ENCODE measurements at regions not wholly inside any gene's neighbourhood (a gene's known extent, or its start where the extent isn't known, plus 50 kb on each side); places are given as distances from the start of the nearest gene placed in this dataset.
A peak's percentile ranks its signal among the peaks of the same experiment; 100 is the strongest.

DNA sequence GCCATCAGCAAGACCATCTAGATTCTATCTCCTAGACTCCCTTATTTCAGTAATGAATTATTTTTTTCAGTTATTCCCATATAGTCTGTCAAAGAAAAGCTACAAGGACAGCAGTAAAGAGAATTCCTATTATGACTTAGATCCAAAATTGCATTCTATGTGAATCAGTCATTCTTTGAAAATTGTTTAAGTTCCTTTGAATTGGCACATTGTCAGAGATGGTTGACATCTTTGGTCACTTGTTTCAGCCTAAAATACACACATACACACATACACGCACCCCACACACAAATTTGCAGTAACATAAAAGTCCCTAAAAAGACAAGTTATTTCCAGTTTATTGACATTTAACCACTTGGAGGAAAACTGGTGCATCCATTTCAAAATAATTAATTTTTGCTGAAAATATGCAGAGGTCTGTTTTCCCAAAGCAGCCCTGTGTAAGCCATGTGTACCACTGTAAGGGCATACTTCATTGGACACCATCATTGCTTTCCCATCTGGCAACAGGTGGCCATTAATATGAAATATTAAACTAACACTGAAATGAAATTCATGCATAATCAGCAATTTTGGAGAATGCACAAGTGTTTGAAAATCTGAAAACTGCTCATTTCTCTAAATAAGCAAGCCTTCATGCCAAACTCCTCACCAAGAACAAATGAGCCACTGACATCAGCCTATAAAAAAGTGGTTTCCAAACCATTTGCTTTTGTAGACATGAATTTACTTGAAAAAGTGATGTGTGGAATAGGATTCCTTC, 121.7 kb upstream of the COL1A2 start:
- H3K27ac ChIP-seq: no peak overlapping the region
- intact Hi-C loops (cut with DNase I; ENCODE audit: low total_unique reads): no loop called here
- H3K4me1 ChIP-seq: no peaks in the 10 kb centered on the region
- TF ChIP-seq CTCF (IDR thresholded peaks at IDR 0.05) (no peak), POLR2A (IDR thresholded peaks at IDR 0.05) (no peak)
- no peaks in the 10 kb centered on the region for H3K27me3 ChIP-seq
- no peaks in the 10 kb centered on the region for H3K36me3 ChIP-seq
- H3K4me3 ChIP-seq: no peak overlapping the region
- H3K9me3 ChIP-seq: no peaks in the 10 kb centered on the region
- no peak for DNase-seq

GRCh38 chr7:94274828-94275227, 119.9 kb upstream of the COL1A2 start:
- no peak overlapping the region for H3K27ac ChIP-seq
- H3K27me3 ChIP-seq: no peaks in the 10 kb centered on the region
- no peaks in the 10 kb centered on the region for H3K4me1 ChIP-seq
- TF ChIP-seq POLR2A (IDR thresholded peaks at IDR 0.05): no peak
- TF ChIP-seq CTCF (IDR thresholded peaks at IDR 0.05): no peak
- no peak for DNase-seq
- H3K4me3 ChIP-seq: no peak overlapping the region
- no peaks in the 10 kb centered on the region for H3K36me3 ChIP-seq
- intact Hi-C loops (cut with DNase I; ENCODE audit: low total_unique reads): no loop called here
- H3K9me3 ChIP-seq: no peaks in the 10 kb centered on the region

DNA sequence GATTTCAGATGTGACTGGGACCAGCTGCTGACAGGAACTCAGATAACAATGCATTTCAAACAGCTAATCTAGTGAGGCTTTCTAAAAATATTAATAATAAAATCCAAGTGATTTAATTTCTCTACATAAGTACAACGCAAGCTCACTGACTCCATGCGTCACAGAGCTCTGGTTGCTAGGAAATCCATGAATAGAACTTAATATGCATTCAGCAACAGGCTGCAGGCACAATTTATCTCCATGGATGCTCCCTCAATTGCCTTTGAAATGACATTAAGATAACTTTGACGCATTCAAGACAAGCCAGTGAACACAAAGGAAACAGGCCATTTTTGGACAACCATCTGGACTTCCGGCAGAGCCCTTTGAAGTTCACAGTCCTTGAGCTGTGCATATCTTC, 118.7 kb upstream of the COL1A2 start:
- no peak for TF ChIP-seq CTCF (IDR thresholded peaks at IDR 0.05)
- TF ChIP-seq POLR2A (IDR thresholded peaks at IDR 0.05): no peak
- H3K27me3 ChIP-seq: no peaks in the 10 kb centered on the region
- H3K4me3 ChIP-seq: no peak overlapping the region
- H3K36me3 ChIP-seq: no peaks in the 10 kb centered on the region
- intact Hi-C loops (cut with DNase I; ENCODE audit: low total_unique reads): no loop called here
- no peak for DNase-seq
- no peak overlapping the region for H3K27ac ChIP-seq
- no peaks in the 10 kb centered on the region for H3K4me1 ChIP-seq
- H3K9me3 ChIP-seq: no peaks in the 10 kb centered on the region

DNA sequence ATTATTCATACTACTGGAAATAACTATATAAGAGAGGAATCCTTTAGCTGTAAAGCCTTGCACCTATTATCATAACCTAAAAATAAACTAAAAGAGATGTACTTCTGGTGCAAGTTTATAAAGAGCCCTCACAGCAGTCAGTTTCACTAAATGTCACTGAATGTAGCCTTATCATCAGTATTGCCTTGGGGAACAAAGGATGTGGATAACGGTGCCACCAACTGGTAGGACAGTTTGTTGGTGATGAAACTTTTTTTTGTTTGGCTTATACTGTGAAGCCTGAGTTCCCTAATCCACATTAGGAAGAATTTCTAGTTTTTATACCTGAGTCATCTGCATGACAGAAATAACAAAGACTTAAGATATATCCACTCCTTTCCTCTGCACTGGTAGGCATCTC, 117.9 kb upstream of the COL1A2 start:
- peak; percentile 16 to 36 (median 30) for TF ChIP-seq CTCF (IDR thresholded peaks at IDR 0.05)
- TF ChIP-seq POLR2A (IDR thresholded peaks at IDR 0.05): no peak
- no peak for DNase-seq
- H3K36me3 ChIP-seq: no peaks in the 10 kb centered on the region
- H3K4me3 ChIP-seq: no peak overlapping the region
- H3K9me3 ChIP-seq: no peaks in the 10 kb centered on the region
- no peaks in the 10 kb centered on the region for H3K4me1 ChIP-seq
- intact Hi-C loops (cut with DNase I; ENCODE audit: low total_unique reads): no loop called here
- no peaks in the 10 kb centered on the region for H3K27me3 ChIP-seq
- no peak overlapping the region for H3K27ac ChIP-seq

GRCh38 chr7:94277236-94277635, 117.5 kb upstream of the COL1A2 start:
- DNase-seq: no peak
- H3K4me1 ChIP-seq: no peaks in the 10 kb centered on the region
- H3K27me3 ChIP-seq: no peaks in the 10 kb centered on the region
- intact Hi-C loops (cut with DNase I; ENCODE audit: low total_unique reads): no loop called here
- no peaks in the 10 kb centered on the region for H3K36me3 ChIP-seq
- H3K9me3 ChIP-seq: no peaks in the 10 kb centered on the region
- H3K4me3 ChIP-seq: no peak overlapping the region
- no peak for TF ChIP-seq POLR2A (IDR thresholded peaks at IDR 0.05)
- no peak for TF ChIP-seq CTCF (IDR thresholded peaks at IDR 0.05)
- H3K27ac ChIP-seq: no peak overlapping the region

All from uterus (tissue), 3 donors.